ENCODE measurements at regions not wholly inside any gene's neighbourhood (a gene's known extent, or its start where the extent isn't known, plus 50 kb on each side); places are given as distances from the start of the nearest gene placed in this dataset.

GRCh38 chr20:58141971-58142842, 86.2 kb downstream of the ANKRD60 start:
- no peak overlapping the region for H3K27ac ChIP-seq (ENCODE audit: low read length)
- H3K27me3 ChIP-seq (ENCODE audit: low read length): no peaks in the 10 kb centered on the region
- no peak overlapping the region for H3K9ac ChIP-seq (ENCODE audit: low read length)
- H3K4me1 ChIP-seq (ENCODE audit: low read length): no peaks in the 10 kb centered on the region
- no peaks in the 10 kb centered on the region for H3K9me2 ChIP-seq (replicated peaks; ENCODE audit: insufficient read depth, low read length)
- DNase-seq: no peak
- H3K36me3 ChIP-seq (ENCODE audit: insufficient read depth, low read length): no peaks in the 10 kb centered on the region
- H3K9me3 ChIP-seq (ENCODE audit: low read length): no peaks in the 10 kb centered on the region
- H3K4me2 ChIP-seq (ENCODE audit: low read depth, low read length, poor library complexity, severe bottlenecking): no peak overlapping the region
- 0 out of 2 replicates have a peak, but pooled peaks cover 5% of the 10 kb centered on the region for H4K20me1 ChIP-seq (ENCODE audit: insufficient read depth, low read depth, low read length)
- no peak overlapping the region for H3K4me3 ChIP-seq (ENCODE audit: low read length)
- no peak overlapping the region for H2AFZ ChIP-seq (ENCODE audit: low read length)
- H3K79me2 ChIP-seq (ENCODE audit: low read length): no peaks in the 10 kb centered on the region

GRCh38 chr20:58141496-58141895, 87.0 kb downstream of the ANKRD60 start:
- Histone ChIP-seq H3K4me2 (ENCODE audit: low read depth, low read length, poor library complexity, severe bottlenecking) (no peak overlapping the region), H3K4me3 (ENCODE audit: low read length) (no peak overlapping the region), H2AFZ (ENCODE audit: low read length) (no peak overlapping the region), H3K9ac (ENCODE audit: low read length) (no peak overlapping the region), H3K27ac (ENCODE audit: low read length) (no peak overlapping the region), H4K20me1 (ENCODE audit: insufficient read depth, low read depth, low read length) (0 out of 2 replicates have a peak, but pooled peaks cover 5% of the 10 kb centered on the region), H3K27me3 (ENCODE audit: low read length) (no peaks in the 10 kb centered on the region), H3K9me3 (ENCODE audit: low read length) (no peaks in the 10 kb centered on the region), H3K79me2 (ENCODE audit: low read length) (no peaks in the 10 kb centered on the region), H3K36me3 (ENCODE audit: insufficient read depth, low read length) (no peaks in the 10 kb centered on the region), H3K4me1 (ENCODE audit: low read length) (no peaks in the 10 kb centered on the region), H3K9me2 (replicated peaks; ENCODE audit: insufficient read depth, low read length) (no peaks in the 10 kb centered on the region)
- no peak for DNase-seq

GRCh38 chr20:58140787-58141425, 87.5 kb downstream of the ANKRD60 start:
- Histone ChIP-seq H3K27me3 (ENCODE audit: low read length) (no peaks in the 10 kb centered on the region), H3K27ac (ENCODE audit: low read length) (no peak overlapping the region), H3K4me1 (ENCODE audit: low read length) (no peaks in the 10 kb centered on the region), H2AFZ (ENCODE audit: low read length) (no peak overlapping the region), H3K36me3 (ENCODE audit: insufficient read depth, low read length) (no peaks in the 10 kb centered on the region), H3K4me3 (ENCODE audit: low read length) (no peak overlapping the region), H3K79me2 (ENCODE audit: low read length) (no peaks in the 10 kb centered on the region), H4K20me1 (ENCODE audit: insufficient read depth, low read depth, low read length) (0 out of 2 replicates have a peak, but pooled peaks cover 5% of the 10 kb centered on the region), H3K9me2 (replicated peaks; ENCODE audit: insufficient read depth, low read length) (no peaks in the 10 kb centered on the region), H3K9ac (ENCODE audit: low read length) (no peak overlapping the region), H3K9me3 (ENCODE audit: low read length) (no peaks in the 10 kb centered on the region), H3K4me2 (ENCODE audit: low read depth, low read length, poor library complexity, severe bottlenecking) (no peak overlapping the region)
- no peak for DNase-seq

GRCh38 chr20:58139849-58140786, 88.3 kb downstream of the ANKRD60 start:
- Histone ChIP-seq H3K36me3 (ENCODE audit: insufficient read depth, low read length) (no peaks in the 10 kb centered on the region), H3K9ac (ENCODE audit: low read length) (no peak overlapping the region), H3K9me2 (replicated peaks; ENCODE audit: insufficient read depth, low read length) (no peaks in the 10 kb centered on the region), H3K4me2 (ENCODE audit: low read depth, low read length, poor library complexity, severe bottlenecking) (no peak overlapping the region), H4K20me1 (ENCODE audit: insufficient read depth, low read depth, low read length) (0 out of 2 replicates have a peak, but pooled peaks cover 5% of the 10 kb centered on the region), H3K4me1 (ENCODE audit: low read length) (no peaks in the 10 kb centered on the region), H3K27me3 (ENCODE audit: low read length) (no peaks in the 10 kb centered on the region), H3K27ac (ENCODE audit: low read length) (no peak overlapping the region), H2AFZ (ENCODE audit: low read length) (no peak overlapping the region), H3K79me2 (ENCODE audit: low read length) (no peaks in the 10 kb centered on the region), H3K9me3 (ENCODE audit: low read length) (no peaks in the 10 kb centered on the region), H3K4me3 (ENCODE audit: low read length) (no peak overlapping the region)
- DNase-seq: no peak

- H3K27me3 ChIP-seq (ENCODE audit: low read length): no peaks in the 10 kb centered on the region
Measured at GRCh38 chr20:58138395-58138794, 90.1 kb downstream of the ANKRD60 start.

GRCh38 chr20:58137651-58138265, 90.7 kb downstream of the ANKRD60 start:
- no peak overlapping the region for H2AFZ ChIP-seq (ENCODE audit: low read length)
- no peak overlapping the region for H3K9ac ChIP-seq (ENCODE audit: low read length)
- H3K9me3 ChIP-seq (ENCODE audit: low read length): no peaks in the 10 kb centered on the region
- no peaks in the 10 kb centered on the region for H3K27me3 ChIP-seq (ENCODE audit: low read length)
- DNase-seq: no peak
- no peak overlapping the region for H3K4me3 ChIP-seq (ENCODE audit: low read length)
- no peak overlapping the region for H3K4me2 ChIP-seq (ENCODE audit: low read depth, low read length, poor library complexity, severe bottlenecking)
- no peaks in the 10 kb centered on the region for H3K79me2 ChIP-seq (ENCODE audit: low read length)
- no peaks in the 10 kb centered on the region for H3K9me2 ChIP-seq (replicated peaks; ENCODE audit: insufficient read depth, low read length)
- no peaks in the 10 kb centered on the region for H3K4me1 ChIP-seq (ENCODE audit: low read length)
- 0 out of 2 replicates have a peak, but pooled peaks cover 5% of the 10 kb centered on the region for H4K20me1 ChIP-seq (ENCODE audit: insufficient read depth, low read depth, low read length)
- no peaks in the 10 kb centered on the region for H3K36me3 ChIP-seq (ENCODE audit: insufficient read depth, low read length)
- H3K27ac ChIP-seq (ENCODE audit: low read length): no peak overlapping the region

More at GRCh38 chr20:58138395-58138794, 90.1 kb downstream of the ANKRD60 start:
- Histone ChIP-seq H2AFZ (ENCODE audit: low read length) (no peak overlapping the region), H3K79me2 (ENCODE audit: low read length) (no peaks in the 10 kb centered on the region), H3K4me2 (ENCODE audit: low read depth, low read length, poor library complexity, severe bottlenecking) (no peak overlapping the region), H3K4me3 (ENCODE audit: low read length) (no peak overlapping the region), H3K4me1 (ENCODE audit: low read length) (no peaks in the 10 kb centered on the region), H3K9me2 (replicated peaks; ENCODE audit: insufficient read depth, low read length) (no peaks in the 10 kb centered on the region), H3K9me3 (ENCODE audit: low read length) (no peaks in the 10 kb centered on the region), H3K36me3 (ENCODE audit: insufficient read depth, low read length) (no peaks in the 10 kb centered on the region), H3K27ac (ENCODE audit: low read length) (no peak overlapping the region), H3K9ac (ENCODE audit: low read length) (no peak overlapping the region), H4K20me1 (ENCODE audit: insufficient read depth, low read depth, low read length) (0 out of 2 replicates have a peak, but pooled peaks cover 5% of the 10 kb centered on the region)
- no peak for DNase-seq

GRCh38 chr20:58137236-58137635, 91.2 kb downstream of the ANKRD60 start:
- Histone ChIP-seq H3K4me3 (ENCODE audit: low read length) (no peak overlapping the region), H3K4me1 (ENCODE audit: low read length) (no peaks in the 10 kb centered on the region)

More at GRCh38 chr20:58137236-58137635, 91.2 kb downstream of the ANKRD60 start:
- H3K4me2 ChIP-seq (ENCODE audit: low read depth, low read length, poor library complexity, severe bottlenecking): no peak overlapping the region
- no peak overlapping the region for H2AFZ ChIP-seq (ENCODE audit: low read length)
- no peaks in the 10 kb centered on the region for H3K9me2 ChIP-seq (replicated peaks; ENCODE audit: insufficient read depth, low read length)
- no peaks in the 10 kb centered on the region for H3K27me3 ChIP-seq (ENCODE audit: low read length)
- H3K9me3 ChIP-seq (ENCODE audit: low read length): no peaks in the 10 kb centered on the region
- 0 out of 2 replicates have a peak, but pooled peaks cover 5% of the 10 kb centered on the region for H4K20me1 ChIP-seq (ENCODE audit: insufficient read depth, low read depth, low read length)
- no peaks in the 10 kb centered on the region for H3K79me2 ChIP-seq (ENCODE audit: low read length)
- H3K36me3 ChIP-seq (ENCODE audit: insufficient read depth, low read length): no peaks in the 10 kb centered on the region
- H3K27ac ChIP-seq (ENCODE audit: low read length): no peak overlapping the region
- no peak for DNase-seq
- H3K9ac ChIP-seq (ENCODE audit: low read length): no peak overlapping the region

All from Karpas-422 (cell line).